GM18505 (cell line): ENCODE measurements at regions not wholly inside any gene's neighbourhood (a gene's known extent, or its start where the extent isn't known, plus 50 kb on each side); places are given as distances from the start of the nearest gene placed in this dataset.

ENCODE experiments used
- ATAC-seq: cut with Tn5 transposase; IDR thresholded peaks from one replicate; pipeline ENCODE4 v1.9.1; 2021; ENCODE audit not compliant: unreplicated experiment
- POLR2A ChIP-seq: IDR thresholded peaks from 4 replicates; pipeline ENCODE4 v1.6.1; 2011; ENCODE audit warnings: borderline replicate concordance; ENCODE audit not compliant: insufficient read depth, insufficient read length; ENCODE audit errors: extremely low read depth

DNA sequence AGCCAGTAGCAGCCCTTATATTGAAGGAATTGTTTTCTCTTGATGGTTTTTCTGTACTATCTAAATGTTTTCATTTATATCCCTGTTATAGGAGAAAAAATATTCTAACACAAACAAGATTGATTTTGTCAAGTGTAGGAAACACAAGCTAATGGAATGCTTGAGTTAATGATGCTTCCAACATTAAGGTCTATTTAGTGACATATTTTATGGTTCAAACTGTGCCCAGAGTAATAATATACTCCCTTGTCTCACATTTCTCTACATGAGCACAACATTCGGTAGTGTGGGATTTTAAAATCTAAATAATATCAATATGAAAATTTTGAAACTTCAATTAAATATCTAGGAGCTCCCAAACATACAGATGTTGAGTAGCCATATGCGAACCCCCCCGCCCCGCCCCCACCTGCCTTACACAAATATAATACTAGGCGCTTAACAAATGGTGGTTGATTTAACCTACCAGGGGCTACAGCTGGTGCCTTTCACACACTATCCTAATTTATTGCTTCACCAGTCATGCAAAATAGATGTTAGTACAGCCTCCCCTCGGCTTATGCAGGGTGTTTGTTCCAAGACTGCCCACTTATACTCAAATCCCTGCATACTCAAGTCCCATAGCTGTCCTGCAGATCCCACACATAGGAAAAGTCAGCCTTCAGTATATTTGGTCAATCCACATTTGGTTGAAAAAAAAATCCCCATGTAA is 124.1 kb upstream of the ACO1 start:
- TF ChIP-seq POLR2A, result no peak
- ATAC-seq, result no peak

DNA sequence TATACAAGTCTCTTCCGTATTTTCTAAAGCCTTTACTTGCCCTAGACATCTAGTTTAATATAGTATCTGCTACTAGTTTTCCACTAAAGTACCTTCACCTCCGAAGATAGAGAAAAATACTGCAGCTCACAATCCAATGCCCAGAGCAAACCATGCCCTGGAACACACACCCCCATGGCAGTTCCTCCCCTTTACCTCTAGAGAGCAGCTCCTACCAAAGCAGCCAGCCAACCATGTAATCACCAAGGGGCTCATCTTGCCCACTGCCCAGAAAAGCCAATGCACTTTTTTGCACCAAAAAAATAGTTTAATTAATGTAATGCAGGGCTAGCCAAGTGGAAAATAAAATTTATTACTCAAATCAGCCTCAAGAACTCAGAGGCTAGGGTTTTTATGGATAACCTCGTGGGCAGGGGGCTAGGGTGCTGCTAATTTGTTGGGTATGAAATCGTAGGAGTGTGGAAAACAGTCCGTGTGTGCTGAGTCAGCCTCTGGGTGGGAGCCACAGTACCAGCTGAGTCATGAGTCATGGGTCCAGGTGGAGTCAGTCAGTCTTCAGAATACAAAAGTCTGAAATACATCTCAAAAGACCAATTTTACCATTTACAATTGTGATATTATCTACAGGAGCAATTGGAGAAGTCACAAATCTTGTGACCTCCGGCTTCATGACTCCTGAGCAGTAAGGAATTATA is 120.1 kb upstream of the ACO1 start:
- ATAC-seq, result no peak
- TF ChIP-seq POLR2A, result no peak

DNA sequence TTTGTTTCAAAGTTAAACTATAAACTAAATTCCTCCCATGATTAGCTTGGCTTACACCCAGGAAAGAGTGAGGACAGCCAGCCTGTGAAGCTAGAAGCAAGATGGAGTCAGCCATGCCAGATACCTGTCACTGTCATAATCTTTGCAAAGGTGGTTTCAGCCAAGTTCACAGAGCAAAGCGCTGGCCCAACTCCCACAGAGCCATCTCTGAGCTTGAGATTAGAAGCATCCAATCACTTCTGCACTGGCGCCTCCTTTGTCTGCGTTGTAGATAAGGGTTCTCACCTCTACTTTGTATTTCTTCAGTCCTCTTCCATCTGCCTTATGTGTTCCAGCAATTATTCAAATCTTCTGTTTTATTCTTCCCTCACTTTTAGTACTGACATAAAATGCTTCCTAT is 119.4 kb upstream of the ACO1 start:
- ATAC-seq, result no peak
- no peak for TF ChIP-seq POLR2A

DNA sequence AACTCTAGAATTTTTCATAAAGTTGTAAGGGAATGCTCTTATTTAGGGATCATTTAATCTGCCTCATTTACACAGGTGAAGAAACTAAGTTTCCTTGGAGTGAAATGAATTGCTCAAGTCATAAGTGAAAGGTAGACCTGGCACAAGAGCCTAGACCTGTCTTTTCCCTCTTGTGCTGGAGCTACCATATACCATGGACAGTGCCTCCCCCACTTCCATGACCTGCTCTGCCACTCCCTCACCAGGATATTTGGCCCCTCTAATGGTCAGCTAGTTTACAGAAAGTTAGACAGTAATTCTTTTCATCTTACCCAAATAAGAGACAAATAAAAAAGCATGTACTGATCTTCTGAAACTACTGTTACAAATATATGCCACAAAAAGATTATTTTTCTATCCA is 105.5 kb upstream of the ACO1 start:
- no peak for TF ChIP-seq POLR2A
- no peak for ATAC-seq

DNA sequence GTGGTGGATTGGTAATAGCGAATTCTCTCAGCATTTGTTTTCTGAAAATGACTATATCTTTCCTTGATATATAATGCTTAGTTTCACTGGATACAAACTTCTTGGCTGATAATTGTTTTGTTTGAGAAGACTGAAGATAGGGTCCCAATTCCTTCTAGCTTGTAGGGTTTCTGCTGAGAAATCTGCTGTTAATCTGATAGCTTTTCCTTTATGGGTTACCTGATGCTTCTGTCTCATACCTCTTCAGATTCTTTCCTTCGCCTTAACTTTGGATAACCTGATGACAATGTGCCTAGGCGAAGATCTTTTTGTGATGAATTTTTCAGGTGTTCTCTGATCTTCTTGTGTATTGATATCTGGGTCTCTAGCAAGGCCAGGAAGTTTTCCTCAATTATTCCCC is 94.7 kb upstream of the ACO1 start:
- no peak for TF ChIP-seq POLR2A
- ATAC-seq, result no peak

DNA sequence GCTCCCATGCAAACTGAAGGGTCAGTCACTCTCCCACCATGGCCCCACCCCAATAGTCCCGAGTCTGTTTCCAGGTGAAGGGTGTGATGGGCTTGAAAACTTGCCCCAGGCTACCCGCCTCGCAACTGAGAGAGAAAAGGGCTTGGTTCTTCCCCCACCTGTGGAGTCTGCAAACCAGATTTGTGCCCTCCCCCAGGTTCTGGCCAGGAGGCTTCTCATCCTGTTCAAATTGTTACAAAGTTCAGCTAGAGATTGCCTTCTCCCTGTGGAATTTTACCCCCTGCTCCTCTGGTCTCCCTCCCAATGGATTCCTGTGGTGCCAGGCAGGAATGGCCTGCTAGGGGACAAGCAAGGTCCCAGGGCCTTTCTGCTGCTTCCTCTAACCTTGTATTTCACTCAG is 93.1 kb upstream of the ACO1 start:
- TF ChIP-seq POLR2A, result no peak
- ATAC-seq, result no peak

DNA sequence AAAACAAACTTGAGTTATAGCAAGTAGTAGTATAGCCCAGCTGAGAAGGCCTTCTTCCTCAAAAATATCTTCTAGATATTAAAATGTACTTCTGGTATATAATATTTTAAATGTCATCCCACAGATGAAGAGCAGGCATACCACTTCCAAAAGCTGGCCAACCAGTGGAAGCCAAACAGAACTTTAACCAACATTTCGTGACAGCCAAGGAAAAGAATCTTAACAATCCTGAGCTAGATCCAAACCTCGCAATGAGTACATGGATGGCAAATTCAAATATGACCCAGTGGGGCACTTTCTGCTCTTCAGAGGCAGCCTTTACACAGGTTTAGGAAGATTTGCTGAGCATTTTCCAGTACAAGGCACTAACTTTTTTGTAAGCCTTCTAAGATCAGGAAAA is 91.8 kb upstream of the ACO1 start:
- no peak for TF ChIP-seq POLR2A
- no peak for ATAC-seq

DNA sequence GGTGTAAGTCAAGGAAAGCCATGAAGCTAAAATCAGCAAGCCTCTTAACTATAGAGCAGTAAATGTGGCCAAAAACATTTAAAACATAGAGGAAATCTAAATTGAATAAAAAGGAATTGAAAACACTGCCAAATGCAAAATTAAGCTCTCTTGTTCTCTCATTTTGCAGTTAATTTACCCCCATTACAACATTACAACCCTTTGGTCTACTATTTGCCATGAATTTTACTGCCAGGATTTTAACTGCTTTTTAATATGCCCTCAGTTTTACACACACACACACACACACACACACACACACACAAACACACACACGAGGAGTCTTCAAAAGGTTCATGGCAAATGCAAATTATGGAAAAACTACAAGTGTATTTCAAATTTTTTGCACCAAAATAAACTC is 91.4 kb upstream of the ACO1 start:
- TF ChIP-seq POLR2A, result no peak
- ATAC-seq, result no peak

DNA sequence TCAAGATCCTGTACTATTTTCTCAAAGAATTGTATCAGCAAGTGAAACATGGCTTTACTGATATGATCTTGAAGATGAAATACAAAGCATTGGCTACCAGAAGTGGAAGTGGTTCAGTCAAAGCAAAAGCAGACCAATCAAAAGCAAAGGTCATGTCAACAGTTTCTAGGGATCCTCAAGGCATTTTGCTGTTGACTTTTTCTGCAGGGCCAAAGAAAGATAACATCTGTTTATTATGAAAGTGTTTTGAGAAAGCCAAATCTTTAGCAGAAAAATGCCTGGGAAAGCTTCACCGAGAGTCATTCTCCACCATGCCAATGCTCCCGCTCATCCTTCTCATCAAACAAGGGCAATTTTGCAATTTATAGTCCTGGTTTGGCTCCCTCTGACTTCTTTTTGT is 90.3 kb upstream of the ACO1 start:
- TF ChIP-seq POLR2A, result no peak
- ATAC-seq, result no peak

DNA sequence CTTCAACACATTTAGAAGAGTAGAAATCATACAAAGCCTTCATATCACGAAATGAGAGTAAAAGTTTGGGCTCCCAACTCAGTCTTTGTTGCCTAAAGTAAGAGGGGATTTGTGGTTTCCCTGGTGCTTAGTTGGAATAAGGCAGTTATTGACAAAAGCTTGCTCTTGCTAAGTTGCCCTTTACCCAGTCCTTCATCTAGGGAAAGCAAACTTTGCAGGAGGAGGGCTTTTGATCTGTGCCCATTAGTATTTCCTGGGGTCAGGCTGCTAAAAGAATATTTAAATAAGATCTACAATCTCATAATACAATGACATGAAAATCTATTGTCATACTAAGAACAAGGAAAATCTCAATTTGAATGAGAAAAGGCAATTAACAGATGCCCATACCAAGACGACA is 84.1 kb upstream of the ACO1 start:
- no peak for ATAC-seq

DNA sequence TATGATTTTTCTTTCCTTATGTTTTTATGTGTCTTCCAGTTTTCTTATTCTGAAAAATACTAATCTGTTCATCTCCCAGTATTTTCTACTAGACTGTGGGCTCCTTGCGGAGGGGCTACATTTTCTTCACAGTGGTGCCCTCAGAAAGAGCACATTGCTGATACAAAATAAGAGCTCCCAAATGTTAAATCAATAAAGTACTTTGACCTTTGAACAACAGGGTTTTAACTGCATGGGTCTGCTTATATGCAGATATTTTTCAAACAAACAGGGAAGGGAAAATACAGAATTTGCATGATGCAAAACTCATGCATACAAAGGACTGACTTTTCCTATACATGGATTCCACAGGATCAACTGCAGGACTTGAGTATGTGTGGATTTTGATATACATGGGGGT is 79.9 kb upstream of the ACO1 start:
- ATAC-seq, result no peak
- no peak for TF ChIP-seq POLR2A

More for the DNA sequence above, 84.1 kb upstream of the ACO1 start:
- TF ChIP-seq POLR2A, result no peak

DNA sequence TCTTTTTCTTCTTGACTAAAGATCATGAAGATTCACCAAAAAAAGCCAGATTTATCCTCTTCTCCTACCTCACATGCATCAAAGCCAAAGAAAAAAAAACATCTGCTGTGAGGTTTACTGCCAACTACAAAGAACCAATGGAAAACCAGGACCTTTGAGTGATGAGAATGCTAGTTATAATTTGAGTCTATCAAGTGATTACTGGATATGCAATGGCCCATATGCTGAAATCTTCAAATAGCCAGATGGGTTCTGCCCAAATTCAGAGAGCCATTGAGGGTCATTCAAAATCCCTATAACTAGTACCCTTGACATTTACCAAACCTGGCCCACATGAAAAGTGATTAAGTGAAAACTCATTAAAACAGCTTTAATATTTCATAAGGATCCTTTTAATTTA is 78.4 kb upstream of the ACO1 start:
- TF ChIP-seq POLR2A, result no peak
- ATAC-seq, result no peak

DNA sequence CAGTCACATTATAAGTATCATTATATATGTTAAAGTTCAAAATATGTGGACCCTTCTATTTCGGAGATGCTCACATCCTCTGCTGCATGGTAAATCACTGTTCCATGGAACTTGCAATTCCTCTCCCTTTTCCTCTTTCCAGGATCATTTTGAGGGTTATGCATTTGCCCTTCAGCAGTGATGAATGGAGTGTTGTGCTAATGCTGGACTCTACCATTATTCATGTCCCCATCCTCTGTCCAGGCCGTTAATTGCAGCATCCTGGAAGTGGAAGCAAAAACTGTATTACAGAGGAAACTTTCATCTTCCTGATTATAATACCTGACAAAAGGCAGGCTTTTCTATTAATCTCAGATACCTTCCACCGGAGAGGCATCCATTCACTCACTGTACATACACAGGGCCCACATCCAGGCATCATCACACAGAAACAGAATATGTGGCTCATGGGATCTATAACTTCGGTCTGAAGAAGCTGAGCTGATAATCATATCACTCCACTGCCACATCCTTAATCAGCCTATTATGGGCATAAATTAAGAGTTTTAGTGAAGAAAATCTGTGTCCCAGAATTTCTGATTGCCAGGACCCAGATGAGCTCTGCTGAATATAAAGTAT is 65.0 kb upstream of the ACO1 start:
- no peak for ATAC-seq
- TF ChIP-seq POLR2A, result no peak

DNA sequence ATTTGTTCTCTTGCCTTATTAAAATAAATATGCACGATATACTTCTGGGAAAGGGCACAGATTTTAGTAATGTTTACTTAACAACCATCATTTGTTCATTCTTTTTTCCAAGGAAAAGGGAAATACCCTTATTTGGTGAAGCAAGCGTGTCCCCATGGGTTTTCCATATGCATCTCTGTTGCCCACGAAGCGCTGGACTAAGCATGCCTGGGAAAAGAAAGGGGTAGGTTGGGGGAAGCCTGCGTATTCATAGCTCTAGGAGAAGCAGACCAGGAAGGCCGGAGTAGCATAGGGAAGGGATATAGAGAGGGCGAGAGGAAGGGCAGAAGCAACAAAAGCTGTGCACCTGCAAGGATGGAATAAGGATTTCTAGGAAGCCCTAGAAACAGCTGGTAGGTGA is 61.8 kb upstream of the ACO1 start:
- no peak for TF ChIP-seq POLR2A
- ATAC-seq, result no peak

DNA sequence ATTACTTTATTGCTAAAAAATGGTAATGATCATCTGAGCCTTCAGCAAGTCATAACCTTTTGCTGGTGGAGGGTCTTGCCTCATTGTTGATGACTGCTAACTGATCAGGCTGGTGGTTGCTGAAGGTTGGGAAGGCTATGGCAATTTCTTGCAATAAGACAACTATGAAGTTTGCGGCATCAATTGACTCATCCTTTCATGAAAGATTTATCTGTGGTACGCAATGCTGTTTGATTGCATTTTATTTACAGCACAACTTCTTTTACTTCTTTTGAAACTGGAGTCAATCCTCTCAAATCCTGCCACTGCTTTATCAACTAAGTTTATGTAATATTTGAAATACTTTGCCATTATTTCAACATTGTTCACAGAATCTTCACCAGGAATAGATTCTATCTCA is 58.3 kb upstream of the ACO1 start:
- TF ChIP-seq POLR2A, result no peak
- no peak for ATAC-seq

DNA sequence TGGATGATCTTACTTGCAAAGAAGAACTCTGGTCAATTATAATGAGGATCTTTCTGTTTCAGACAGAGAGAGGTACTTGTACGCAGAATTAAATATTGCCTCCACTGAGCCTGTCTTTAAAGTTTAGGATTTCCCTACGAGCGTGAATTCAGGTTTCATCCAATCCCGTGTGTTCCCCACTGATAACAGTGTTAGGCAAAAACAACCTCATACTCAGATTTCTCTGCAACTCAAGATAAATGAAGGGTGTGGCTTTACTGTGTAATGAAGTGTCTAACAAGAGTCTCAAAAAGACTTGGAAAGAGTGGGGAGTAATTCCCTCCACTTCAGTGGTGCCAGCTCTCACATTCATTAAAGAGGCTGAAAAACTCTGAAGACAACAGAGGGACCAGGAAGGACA is 53.2 kb upstream of the ACO1 start:
- no peak for ATAC-seq
- no peak for TF ChIP-seq POLR2A
